ENCODE measurements at regions not wholly inside any gene's neighbourhood (a gene's known extent, or its start where the extent isn't known, plus 50 kb on each side); places are given as distances from the start of the nearest gene placed in this dataset.

DNA sequence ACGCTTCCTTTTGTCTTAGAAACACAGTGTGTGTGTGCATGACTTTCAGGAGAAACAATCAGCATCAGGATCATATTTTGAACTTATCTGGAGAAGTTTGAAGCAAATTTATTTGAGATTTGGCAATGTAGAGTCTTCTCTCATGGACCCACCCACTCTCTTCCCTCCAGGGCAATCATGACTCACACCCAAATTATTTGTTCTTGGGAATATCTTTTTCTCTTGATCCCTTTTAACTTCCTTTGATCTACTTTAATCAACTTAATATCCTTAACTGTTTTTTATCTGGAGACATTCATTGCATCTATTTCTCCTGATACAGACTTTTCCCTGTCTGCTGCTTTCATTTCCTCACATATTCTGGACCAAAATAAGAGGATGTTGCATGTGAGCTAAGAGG lies 1174.3 kb downstream of the GATA3 start:
- TF ChIP-seq POLR2A (IDR thresholded peaks at IDR 0.05; ENCODE audit: low read length) = no peak
- no peak for TF ChIP-seq GATA1 (IDR thresholded peaks at IDR 0.05; ENCODE audit: low read depth, low read length)
